Peyer's patch (tissue), 4 donors: ENCODE measurements at regions not wholly inside any gene's neighbourhood (a gene's known extent, or its start where the extent isn't known, plus 50 kb on each side); places are given as distances from the start of the nearest gene placed in this dataset.

Source experiments
- POLR2A ChIP-seq, 2 donors: fragments of 450-650 bp; IDR thresholded peaks; one replicate each; pipeline ENCODE4 v1.5.1; 2017; ENCODE audit warnings: antibody characterized with exemption in 2 of 2, mild to moderate bottlenecking in 2 of 2, moderate library complexity in 2 of 2
- TF ChIP-seq, protein P1 (sequence below), 6 experiments: fragments of 450-650 bp in 4 of 6; fragments of 200-600 bp in 2 of 6; sonication (generic) in 1 of 6; IDR thresholded peaks; one replicate each; pipeline ENCODE4 v1.5.1; 2017 to 2019; ENCODE audit warnings: antibody characterized with exemption in 6 of 6, mild to moderate bottlenecking in 3 of 6, moderate library complexity in 1 of 6

- TF ChIP-seq POLR2A (IDR thresholded peaks at IDR 0.05) = no peak
- TF ChIP-seq, protein P1, sequence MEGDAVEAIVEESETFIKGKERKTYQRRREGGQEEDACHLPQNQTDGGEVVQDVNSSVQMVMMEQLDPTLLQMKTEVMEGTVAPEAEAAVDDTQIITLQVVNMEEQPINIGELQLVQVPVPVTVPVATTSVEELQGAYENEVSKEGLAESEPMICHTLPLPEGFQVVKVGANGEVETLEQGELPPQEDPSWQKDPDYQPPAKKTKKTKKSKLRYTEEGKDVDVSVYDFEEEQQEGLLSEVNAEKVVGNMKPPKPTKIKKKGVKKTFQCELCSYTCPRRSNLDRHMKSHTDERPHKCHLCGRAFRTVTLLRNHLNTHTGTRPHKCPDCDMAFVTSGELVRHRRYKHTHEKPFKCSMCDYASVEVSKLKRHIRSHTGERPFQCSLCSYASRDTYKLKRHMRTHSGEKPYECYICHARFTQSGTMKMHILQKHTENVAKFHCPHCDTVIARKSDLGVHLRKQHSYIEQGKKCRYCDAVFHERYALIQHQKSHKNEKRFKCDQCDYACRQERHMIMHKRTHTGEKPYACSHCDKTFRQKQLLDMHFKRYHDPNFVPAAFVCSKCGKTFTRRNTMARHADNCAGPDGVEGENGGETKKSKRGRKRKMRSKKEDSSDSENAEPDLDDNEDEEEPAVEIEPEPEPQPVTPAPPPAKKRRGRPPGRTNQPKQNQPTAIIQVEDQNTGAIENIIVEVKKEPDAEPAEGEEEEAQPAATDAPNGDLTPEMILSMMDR (IDR thresholded peaks at IDR 0.05) = no peak
Measured at GRCh38 chr3:154971771-154972326, 108.3 kb upstream of the MME start.
